Nucleus accumbens (tissue), 56 donors: ENCODE measurements at regions not wholly inside any gene's neighbourhood (a gene's known extent, or its start where the extent isn't known, plus 50 kb on each side); places are given as distances from the start of the nearest gene placed in this dataset.

Experiments used
- DNase-seq, 56 donors: peaks; one replicate each; lab custom pipeline; 2025; lab: John Stamatoyannopoulos, UW

DNA sequence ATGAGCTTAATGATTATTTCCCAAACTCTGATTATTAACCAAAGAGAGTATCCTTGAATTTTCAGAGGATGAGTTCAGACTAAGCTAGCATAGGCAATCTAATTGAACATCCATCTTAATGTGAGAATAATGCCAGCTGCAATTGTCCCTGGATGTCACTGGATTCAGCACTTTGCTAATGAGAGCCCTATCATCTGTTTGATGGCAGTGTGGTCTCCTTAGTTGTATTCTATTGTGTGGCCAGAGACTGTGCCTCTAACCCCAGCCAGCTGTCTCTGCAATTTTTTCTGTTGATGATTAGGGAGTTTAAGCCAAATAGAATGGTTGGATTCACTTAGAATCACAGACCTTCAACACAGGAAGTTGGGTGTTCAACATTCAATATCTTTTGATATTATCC, 1249.5 kb downstream of the FAM181B start:
- DNase-seq: no peak

DNA sequence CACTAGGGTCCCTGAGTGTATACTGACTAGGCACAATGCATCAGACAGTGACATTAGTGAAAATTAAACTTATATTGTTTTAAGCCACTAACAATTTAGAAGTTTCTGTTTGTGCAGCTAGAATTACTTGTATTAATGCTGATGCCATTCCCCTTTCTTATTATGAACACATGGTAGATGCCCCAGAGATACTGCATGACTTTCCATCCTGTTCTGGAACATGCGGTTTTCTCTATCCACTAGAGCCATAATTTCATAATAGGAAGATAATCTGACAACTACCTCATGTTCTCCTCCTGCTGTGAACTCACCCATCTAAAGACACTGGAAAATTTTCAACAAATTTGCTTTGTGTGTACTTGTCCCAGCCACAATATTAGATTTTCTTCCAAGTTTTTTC, 1256.4 kb downstream of the FAM181B start:
- DNase-seq: no peak

DNA sequence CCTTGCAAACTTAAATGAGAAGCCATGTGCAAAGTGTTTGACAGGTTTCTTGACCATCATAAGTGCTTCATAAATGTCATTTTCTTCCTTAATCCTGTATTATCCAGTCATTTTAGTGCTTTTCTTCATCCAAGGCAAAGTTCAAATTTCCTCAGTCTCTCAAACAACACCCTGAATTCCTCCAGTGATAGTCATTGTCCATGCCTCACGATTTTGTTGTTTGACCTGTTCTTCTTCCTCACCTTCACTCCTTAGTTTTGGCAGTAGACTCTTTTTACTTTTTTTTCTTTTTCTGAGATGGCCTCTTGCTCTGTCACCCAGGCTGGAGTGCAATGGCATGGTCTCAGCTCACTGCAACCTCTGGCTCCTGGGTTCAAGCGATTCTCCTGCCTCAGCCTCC, 1257.3 kb downstream of the FAM181B start:
- DNase-seq: no peak

DNA sequence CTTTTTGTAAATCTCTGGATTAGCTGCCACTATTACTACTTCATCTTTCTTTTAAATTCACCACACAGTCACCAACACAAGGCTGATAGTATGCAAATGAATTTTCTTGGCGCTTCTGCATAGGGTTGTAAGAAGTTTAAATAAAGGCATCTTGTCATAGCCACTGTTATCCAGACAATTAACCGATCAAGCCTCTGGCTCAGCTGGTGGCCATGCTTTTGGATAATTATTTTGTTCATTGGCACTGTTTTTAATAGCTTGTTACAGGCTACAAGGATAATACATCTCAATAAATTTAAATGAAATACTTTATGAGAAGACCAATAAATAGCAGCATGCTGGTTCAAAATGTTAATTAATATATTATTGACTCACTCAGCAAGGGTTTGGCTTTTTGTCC, 1261.0 kb downstream of the FAM181B start:
- DNase-seq: no peak

DNA sequence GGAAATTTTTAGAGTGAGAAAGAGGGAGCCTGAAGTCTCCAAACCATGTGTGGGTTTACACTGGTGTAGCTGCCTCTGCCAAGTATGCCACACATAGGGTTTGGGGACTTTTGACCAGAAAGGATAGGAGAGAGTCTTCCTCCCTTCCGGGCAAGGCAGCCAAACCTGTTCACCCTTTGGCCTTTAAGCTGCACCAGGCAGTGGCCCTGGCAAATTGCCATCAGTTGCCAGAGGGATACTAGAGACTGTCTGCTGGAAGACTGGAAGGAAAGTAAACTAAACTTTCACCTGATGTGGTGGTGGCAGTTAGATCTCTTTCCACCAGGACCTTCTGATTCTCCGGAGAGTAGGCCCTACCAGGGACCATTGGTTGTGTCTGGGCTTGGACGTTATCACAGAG, 1263.2 kb downstream of the FAM181B start:
- DNase-seq: no peak

DNA sequence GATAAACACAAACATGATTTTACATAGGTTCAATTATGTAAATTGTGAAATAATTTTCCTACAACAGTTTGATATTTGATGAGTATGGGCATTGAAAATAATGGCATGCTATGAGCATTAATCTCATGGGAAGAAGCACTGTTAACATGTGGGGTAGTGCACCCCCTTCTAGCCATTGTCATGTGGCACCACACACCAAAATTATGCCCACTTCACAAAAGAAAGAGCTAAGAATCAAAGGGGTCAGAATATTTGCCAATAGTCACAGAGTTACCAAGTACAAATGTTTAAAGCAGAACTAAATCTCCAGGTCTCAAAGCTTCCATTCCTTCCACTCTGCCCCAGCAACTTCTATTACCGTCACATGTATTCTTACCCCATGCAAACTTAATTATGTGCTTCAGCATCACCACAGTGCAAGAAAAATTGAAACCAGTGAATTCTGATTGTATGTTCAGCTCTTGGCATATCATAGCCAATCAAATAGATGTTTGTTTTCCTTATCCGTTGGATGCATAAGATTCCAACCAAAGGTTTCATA, 1273.8 kb downstream of the FAM181B start:
- no peak for DNase-seq

DNA sequence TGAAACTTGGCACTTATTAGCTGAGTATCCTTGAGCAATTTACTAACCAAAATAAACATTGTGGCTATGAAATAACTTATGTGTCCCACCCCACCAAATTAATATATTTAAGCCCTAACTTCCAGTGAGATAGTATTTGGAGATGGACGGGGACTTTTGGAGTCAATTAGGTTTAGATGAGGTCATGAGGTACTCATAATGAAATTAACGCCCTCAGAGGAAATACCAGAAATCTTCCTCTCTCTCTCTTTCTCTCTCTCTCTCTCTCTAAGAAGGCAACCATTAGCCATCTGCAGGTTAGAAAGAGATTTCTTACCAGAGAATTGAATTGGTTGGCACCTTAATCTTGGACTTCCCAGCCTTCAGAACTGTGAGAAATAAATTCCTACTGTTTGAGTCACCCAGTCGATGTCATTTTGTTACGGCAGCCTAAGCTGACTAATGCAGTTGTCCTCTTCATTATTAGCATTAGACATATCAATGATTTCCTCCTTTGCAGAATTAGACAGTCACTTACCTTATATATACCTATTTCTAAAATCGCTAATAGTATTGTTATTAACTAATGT, 1284.0 kb downstream of the FAM181B start:
- DNase-seq: no peak

DNA sequence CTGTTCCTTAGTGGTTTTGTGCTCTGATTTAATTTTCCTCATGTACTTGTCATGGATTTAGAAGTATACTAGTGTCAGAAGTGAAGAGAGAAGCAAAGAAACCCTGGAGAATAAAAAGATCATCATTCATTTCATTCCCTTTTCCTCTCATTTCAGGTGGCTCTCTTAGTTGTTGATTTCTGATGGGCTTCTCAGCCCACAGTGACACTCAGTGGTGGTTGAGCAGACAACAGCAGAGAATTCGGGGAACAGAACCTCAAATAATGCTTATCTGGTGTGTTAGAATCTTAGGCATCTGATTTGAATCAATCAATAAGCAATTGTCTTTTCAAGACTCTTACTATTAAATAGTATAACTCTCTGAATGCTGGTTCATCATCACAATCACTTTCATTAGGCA, 1289.4 kb downstream of the FAM181B start:
- peak in 3 of 56 donors; percentile 1 to 5 (median 1) for DNase-seq

DNA sequence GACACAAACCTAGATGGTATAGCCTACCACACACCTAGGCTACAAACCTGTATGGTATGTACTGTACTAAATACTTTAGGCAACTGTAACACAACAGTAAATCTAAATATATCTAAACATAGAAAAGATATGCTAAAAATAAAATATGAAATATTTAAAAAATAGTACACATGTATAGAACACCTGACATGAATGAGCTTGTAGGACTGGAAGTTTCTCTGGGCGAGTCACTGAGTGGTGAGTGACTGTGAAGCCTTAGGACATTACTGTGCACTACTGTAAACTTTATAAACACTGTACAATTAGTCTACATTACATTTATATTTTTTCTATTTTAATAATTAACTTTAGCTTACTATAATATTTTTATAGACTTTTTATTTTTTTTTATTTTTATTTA, 1301.3 kb downstream of the FAM181B start:
- no peak for DNase-seq

DNA sequence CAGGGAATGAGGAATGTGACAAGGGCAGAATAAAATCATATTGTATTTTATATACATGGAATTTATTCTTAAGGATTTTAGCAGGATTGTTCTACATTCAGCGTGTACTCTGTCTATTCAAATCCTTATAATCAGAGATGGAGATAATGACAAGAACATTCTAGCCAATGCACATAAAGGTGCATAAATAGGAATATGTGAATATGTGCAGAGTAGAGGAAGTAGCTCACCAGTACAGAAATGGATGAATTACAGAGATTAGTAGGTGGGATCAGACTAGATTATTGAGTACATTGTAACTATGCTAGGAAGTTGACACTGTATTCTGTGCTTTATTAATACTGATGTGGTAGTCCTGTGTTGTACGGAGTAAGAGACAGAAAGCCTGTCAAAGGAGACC, 1308.8 kb downstream of the FAM181B start:
- no peak for DNase-seq

DNA sequence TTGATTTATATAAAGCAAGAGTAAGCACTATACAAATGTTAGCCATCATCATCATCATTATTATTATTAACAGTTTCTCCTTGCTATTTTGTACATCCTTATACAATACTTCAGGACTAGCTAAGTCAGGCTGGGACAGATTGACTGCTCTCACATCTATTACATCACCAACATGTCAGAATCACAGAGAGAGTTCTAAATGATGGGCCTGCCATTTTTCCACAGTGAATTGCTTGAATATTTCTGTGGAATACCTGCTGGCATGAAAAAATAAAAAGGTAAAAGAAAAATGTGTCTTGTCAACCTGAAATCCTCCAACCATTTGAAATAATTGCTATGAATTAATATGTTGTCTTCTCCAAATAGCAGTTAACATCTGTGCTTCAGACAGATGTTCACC, 1311.3 kb downstream of the FAM181B start:
- DNase-seq: no peak

DNA sequence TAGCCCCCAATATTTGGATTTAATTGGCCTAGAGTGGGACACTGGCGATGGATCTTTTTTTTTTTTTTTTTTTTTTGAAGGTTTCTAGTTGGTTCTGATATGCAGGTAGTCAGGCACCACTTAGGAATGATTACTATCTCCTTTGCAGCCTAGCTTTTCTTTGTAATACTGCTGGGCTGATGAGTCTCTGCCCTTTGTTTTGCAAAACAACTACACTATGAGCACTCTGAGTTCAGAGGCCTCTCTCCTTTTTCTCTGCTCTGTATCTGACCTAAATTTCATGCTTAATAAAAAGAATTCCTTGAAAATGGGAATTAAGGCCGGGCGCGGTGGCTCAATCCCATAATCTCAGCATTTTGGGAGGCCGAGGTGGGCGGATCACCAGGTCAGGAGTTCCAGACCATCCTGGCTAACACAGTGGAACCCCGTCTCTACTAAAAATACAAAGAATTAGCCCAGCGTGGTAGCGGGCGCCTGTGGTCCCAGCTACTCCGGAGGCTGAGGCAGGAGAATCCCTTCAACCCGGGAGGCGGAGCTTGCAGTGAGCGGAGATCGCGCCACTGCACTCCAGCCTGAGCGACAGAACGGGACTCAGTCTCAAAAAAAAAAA, 1312.3 kb downstream of the FAM181B start:
- no peak for DNase-seq

DNA sequence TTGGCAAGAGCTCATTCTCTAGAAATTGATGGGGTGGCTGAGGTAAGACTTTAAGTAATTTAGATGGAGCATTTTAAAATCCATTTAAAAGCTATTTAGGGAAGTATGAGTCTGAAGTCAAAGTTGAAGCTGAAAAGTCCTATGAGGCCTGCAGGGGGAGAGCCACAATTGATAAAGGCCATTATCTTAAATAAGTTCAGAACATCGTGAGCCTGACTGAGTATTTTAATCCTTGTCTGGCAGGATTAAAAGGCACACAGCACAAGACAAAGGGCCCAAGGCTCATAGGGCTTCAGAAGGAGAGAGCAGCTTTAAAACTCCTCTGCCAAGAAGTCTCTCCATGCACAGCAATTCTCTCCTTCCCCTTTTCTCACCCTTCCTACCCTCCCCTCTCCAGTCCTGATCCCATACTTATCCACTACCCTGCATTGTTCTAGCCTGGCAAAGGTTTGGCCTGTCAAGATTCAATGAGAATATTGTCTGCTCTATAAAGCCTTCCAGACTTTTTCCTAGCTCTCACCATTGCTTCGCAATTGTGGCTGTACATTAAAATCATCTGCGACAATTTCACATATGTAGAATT, 1312.9 kb downstream of the FAM181B start:
- DNase-seq: no peak

DNA sequence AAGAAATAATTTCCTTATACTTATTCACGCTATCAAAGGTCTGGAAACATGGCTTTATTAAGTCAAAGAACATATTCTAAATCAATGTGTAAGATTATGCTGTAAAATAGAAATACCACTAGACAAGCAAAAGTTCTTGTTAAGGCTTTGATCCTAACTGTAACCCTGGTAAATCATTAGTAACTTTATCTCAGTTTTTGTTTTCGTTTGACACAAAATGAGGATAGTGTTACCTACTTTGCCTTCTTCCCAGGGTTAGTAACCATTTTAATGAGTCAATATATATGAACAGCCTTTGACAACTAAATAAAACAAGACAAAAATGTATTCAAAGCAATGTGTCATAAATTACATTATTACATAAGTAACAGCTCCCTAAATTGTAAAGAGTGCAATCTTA, 1336.3 kb downstream of the FAM181B start:
- no peak for DNase-seq

DNA sequence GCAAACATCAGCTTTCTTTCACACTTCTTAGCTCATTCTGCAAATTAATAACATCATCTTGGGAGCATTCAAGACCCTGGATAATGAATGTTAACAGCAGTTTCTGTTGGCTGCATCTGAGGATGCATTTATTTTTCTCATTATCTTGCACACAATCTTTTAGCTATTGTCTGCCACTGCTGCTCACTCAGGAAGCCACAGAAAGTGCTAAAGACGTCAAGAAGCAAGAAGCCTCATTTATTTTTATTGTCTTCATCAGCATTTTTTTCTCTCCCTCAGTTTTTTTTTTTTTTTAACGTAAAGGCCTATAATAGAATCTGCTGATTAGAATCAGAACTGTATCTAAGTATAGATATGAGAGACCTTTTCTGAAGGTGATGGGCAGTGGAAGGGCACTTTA, 1339.4 kb downstream of the FAM181B start:
- DNase-seq: no peak

DNA sequence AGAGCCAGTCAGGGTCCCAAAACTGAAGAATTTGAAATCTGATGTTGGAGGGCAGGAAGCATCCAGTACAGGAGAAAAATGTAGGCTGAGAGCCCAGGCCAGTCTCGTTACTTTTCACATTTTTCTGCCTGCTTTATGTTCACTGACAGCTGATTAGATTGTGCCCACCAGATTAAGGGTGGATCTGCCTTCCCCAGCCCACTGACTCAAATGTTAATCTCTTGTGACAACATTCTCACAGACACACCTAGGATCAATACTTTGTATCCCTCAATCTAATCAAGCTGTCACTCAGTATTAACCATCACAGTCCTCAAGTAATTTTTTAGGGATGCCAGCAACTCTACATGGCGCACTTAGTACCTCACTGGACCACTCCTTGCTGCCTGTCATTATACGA, 1345.3 kb downstream of the FAM181B start:
- no peak for DNase-seq

DNA sequence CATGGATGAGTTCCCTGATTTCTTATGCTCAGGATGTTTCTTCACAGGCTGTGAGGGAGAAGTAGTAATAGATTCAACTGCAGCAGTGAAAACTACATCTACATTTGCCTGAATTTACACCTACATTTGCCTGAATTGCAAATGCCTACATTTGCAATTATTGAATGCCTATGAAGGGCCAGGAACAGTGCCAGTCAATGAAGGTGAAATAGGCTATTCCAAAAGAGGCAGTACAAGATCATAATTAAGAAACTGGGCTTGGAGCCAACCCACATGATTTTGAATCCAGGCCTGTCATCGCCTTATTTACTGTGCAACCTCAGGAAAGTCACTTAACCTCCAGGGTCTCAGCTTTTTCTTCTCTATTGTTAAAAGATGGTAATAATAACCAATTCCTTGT, 1353.3 kb downstream of the FAM181B start:
- DNase-seq: no peak

DNA sequence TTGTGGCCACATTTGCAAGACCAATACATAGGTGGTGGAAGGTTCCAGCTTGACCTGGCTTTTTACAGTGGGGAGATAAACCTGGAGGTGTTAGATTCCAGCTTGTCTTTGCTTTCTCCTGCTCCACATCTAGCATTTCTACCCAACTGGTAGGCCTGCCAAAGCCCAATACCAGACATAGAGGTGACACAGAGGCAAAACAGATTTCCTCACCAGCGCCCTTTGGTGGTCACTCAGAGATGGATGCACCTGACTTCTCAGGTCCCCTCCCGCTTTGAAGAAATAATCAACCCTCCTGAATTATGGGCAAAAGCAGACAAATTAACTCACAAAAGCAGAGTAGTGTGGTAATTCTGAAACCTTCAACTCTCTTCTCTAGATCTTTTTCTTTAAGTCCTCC, 1356.2 kb downstream of the FAM181B start:
- no peak for DNase-seq

DNA sequence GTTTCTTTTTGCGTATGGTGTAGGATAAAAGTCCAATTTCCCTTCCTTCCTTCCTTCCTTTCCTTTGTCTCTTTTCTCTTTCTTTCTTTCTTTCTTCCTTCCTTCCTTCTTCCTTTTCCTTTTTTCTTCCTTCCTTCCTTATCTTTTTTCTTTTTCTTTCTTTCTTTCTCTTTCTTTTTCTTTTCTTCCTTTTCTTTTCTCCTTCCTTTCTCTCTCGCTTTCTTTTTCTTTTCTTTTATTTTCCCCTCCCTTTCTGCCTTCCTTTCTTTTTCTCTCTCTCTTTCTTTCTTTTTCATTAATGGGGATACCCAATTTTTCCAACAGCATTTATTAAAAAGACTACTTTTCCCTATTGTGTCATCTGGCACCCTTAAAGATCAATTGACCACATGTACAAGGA, 1359.7 kb downstream of the FAM181B start:
- no peak for DNase-seq

DNA sequence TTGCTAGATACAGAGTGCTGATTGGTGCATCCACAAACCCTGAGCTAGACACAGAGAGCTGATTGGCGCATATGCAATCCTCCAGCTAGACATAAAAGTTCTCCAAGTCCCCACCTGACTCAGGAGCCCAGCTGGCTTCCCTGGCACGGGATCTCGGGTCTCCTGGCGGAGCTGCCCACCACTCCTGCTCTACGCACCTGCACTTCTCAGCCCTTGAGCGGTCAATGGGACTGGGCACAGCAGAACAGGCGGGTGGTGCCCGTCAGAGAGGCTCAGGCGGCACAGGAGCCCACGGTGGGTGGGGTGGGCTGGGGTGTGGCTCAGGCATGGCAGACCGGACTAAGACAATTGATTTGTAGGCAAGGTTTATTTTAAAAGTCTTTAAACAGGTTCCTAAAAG, 1365.5 kb downstream of the FAM181B start:
- DNase-seq: no peak

DNA sequence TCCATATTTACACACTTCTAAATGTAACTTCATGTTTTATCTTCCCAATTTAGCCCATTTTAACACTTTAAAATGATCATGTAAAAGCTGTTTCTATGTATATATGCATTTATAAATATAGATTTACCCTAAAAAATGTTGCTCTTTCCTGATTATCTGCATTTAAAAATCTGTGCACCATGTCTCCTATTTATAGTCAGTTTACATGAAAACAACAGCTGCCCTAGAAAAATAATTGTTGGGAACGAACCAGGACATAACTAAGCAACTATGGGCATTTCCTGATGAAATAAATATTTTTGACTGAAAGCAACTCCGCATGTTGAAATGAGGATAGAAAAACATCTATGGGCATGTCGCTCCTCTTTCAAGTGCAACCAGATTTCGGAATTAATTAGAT, 1368.2 kb downstream of the FAM181B start:
- no peak for DNase-seq

DNA sequence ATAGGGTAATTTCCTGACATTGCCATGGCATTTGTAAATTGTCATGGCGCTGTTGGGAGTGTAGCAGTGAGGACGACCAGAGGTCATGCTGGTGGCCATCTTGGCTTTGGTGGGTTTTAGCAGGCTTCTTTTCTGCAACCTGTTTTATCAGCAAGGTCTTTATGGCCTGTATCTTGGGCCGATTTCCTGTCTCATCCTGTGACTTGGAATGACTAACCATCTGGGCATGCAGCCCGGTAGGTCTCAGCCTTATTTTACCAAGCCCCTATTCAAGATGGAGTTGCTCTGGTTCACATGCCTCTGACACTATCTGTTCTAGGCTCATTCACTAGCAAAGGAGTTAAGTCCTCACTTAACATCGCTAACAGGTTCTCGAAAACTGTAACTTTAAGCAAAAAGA, 1374.2 kb downstream of the FAM181B start:
- DNase-seq: no peak
